ENCODE measurements at regions not wholly inside any gene's neighbourhood (a gene's known extent, or its start where the extent isn't known, plus 50 kb on each side); places are given as distances from the start of the nearest gene placed in this dataset.
"Not testable (repeated sequence)": the region's sequence is repeated elsewhere in the genome, so short reads cannot be mapped to it uniquely, and the experiment has no call there.

- H3K9me3 ChIP-seq (ENCODE audit: low read length): no peaks in the 10 kb centered on the region
- H3K4me1 ChIP-seq (ENCODE audit: insufficient read depth, low read length): no peaks in the 10 kb centered on the region
- no peak overlapping the region for H2AFZ ChIP-seq (ENCODE audit: low read depth, low read length)
- H3K4me3 ChIP-seq (ENCODE audit: low read length): no peak overlapping the region
- H3K36me3 ChIP-seq (ENCODE audit: insufficient read depth, low read length): no peaks in the 10 kb centered on the region
- H3K27me3 ChIP-seq (ENCODE audit: insufficient read depth, low read length): no peaks in the 10 kb centered on the region
Observed at GRCh38 chr2:7557376-7557775, 640.2 kb downstream of the RNF144A start.

- Histone ChIP-seq H3K9me3 (ENCODE audit: low read length) (no peaks in the 10 kb centered on the region), H2AFZ (ENCODE audit: low read depth, low read length) (no peak overlapping the region), H3K4me1 (ENCODE audit: insufficient read depth, low read length) (no peaks in the 10 kb centered on the region), H3K36me3 (ENCODE audit: insufficient read depth, low read length) (no peaks in the 10 kb centered on the region), H3K4me3 (ENCODE audit: low read length) (no peak overlapping the region), H3K27me3 (ENCODE audit: insufficient read depth, low read length) (no peaks in the 10 kb centered on the region)
Observed at GRCh38 chr2:7559791-7560190, 642.6 kb downstream of the RNF144A start.

- H3K4me1 ChIP-seq (ENCODE audit: insufficient read depth, low read length): no peaks in the 10 kb centered on the region
- no peaks in the 10 kb centered on the region for H3K36me3 ChIP-seq (ENCODE audit: insufficient read depth, low read length)
- H3K27me3 ChIP-seq (ENCODE audit: insufficient read depth, low read length): no peaks in the 10 kb centered on the region
- no peaks in the 10 kb centered on the region for H3K9me3 ChIP-seq (ENCODE audit: low read length)
- no peak overlapping the region for H3K4me3 ChIP-seq (ENCODE audit: low read length)
- no peak overlapping the region for H2AFZ ChIP-seq (ENCODE audit: low read depth, low read length)
Observed at GRCh38 chr2:7566382-7566881, 649.2 kb downstream of the RNF144A start.

- not testable (repeated sequence) for H3K4me1 ChIP-seq (ENCODE audit: insufficient read depth, low read length); H3K4me3 ChIP-seq (ENCODE audit: low read length); H3K27me3 ChIP-seq (ENCODE audit: insufficient read depth, low read length); H2AFZ ChIP-seq (ENCODE audit: low read depth, low read length); H3K9me3 ChIP-seq (ENCODE audit: low read length); H3K36me3 ChIP-seq (ENCODE audit: insufficient read depth, low read length)
Observed at GRCh38 chr2:7567116-7567515, 649.9 kb downstream of the RNF144A start.

- no peak overlapping the region for H2AFZ ChIP-seq (ENCODE audit: low read depth, low read length)
Observed at GRCh38 chr2:7567646-7568045, 650.4 kb downstream of the RNF144A start.

GRCh38 chr2:7570247-7570646 lies 653.0 kb downstream of the RNF144A start:
- peaks cover 15% of the 10 kb centered on the region for H3K4me1 ChIP-seq (ENCODE audit: insufficient read depth, low read length)
- no peak overlapping the region for H3K4me3 ChIP-seq (ENCODE audit: low read length)
- H2AFZ ChIP-seq (ENCODE audit: low read depth, low read length): no peak overlapping the region
- no peaks in the 10 kb centered on the region for H3K9me3 ChIP-seq (ENCODE audit: low read length)
- no peaks in the 10 kb centered on the region for H3K27me3 ChIP-seq (ENCODE audit: insufficient read depth, low read length)
- H3K36me3 ChIP-seq (ENCODE audit: insufficient read depth, low read length): no peaks in the 10 kb centered on the region

More at GRCh38 chr2:7567646-7568045, 650.4 kb downstream of the RNF144A start:
- Histone ChIP-seq H3K27me3 (ENCODE audit: insufficient read depth, low read length) (no peaks in the 10 kb centered on the region), H3K9me3 (ENCODE audit: low read length) (no peaks in the 10 kb centered on the region), H3K4me3 (ENCODE audit: low read length) (no peak overlapping the region), H3K4me1 (ENCODE audit: insufficient read depth, low read length) (peaks cover 5% of the 10 kb centered on the region), H3K36me3 (ENCODE audit: insufficient read depth, low read length) (no peaks in the 10 kb centered on the region)

- Histone ChIP-seq H3K4me3 (ENCODE audit: low read length) (no peak overlapping the region), H3K9me3 (ENCODE audit: low read length) (no peaks in the 10 kb centered on the region), H2AFZ (ENCODE audit: low read depth, low read length) (no peak overlapping the region), H3K27me3 (ENCODE audit: insufficient read depth, low read length) (no peaks in the 10 kb centered on the region), H3K36me3 (ENCODE audit: insufficient read depth, low read length) (no peaks in the 10 kb centered on the region), H3K4me1 (ENCODE audit: insufficient read depth, low read length) (peaks cover 15% of the 10 kb centered on the region)
Observed at GRCh38 chr2:7571701-7572100, 654.5 kb downstream of the RNF144A start.

- Histone ChIP-seq H3K9me3 (ENCODE audit: low read length) (peaks cover 2% of the 10 kb centered on the region), H3K36me3 (ENCODE audit: insufficient read depth, low read length) (no peaks in the 10 kb centered on the region), H2AFZ (ENCODE audit: low read depth, low read length) (no peak overlapping the region), H3K4me3 (ENCODE audit: low read length) (no peak overlapping the region), H3K27me3 (ENCODE audit: insufficient read depth, low read length) (no peaks in the 10 kb centered on the region), H3K4me1 (ENCODE audit: insufficient read depth, low read length) (peaks cover 15% of the 10 kb centered on the region)
Observed at GRCh38 chr2:7572450-7572849, 655.2 kb downstream of the RNF144A start.

GRCh38 chr2:7573166-7573825 lies 656.1 kb downstream of the RNF144A start:
- Histone ChIP-seq H3K4me3 (ENCODE audit: low read length) (no peak overlapping the region), H3K36me3 (ENCODE audit: insufficient read depth, low read length) (no peaks in the 10 kb centered on the region), H3K9me3 (ENCODE audit: low read length) (peaks cover 4% of the 10 kb centered on the region), H2AFZ (ENCODE audit: low read depth, low read length) (peak overlapping the region; percentile 37), H3K4me1 (ENCODE audit: insufficient read depth, low read length) (peaks cover 15% of the 10 kb centered on the region), H3K27me3 (ENCODE audit: insufficient read depth, low read length) (no peaks in the 10 kb centered on the region)

- Histone ChIP-seq H3K9me3 (ENCODE audit: low read length) (peaks cover 4% of the 10 kb centered on the region), H3K27me3 (ENCODE audit: insufficient read depth, low read length) (no peaks in the 10 kb centered on the region), H3K4me3 (ENCODE audit: low read length) (no peak overlapping the region), H3K4me1 (ENCODE audit: insufficient read depth, low read length) (peaks cover 15% of the 10 kb centered on the region), H2AFZ (ENCODE audit: low read depth, low read length) (no peak overlapping the region), H3K36me3 (ENCODE audit: insufficient read depth, low read length) (no peaks in the 10 kb centered on the region)
Observed at GRCh38 chr2:7574385-7574784, 657.2 kb downstream of the RNF144A start.

- no peak overlapping the region for H3K4me3 ChIP-seq (ENCODE audit: low read length)
- no peaks in the 10 kb centered on the region for H3K36me3 ChIP-seq (ENCODE audit: insufficient read depth, low read length)
- peaks cover 4% of the 10 kb centered on the region for H3K9me3 ChIP-seq (ENCODE audit: low read length)
- H3K27me3 ChIP-seq (ENCODE audit: insufficient read depth, low read length): peaks cover 2% of the 10 kb centered on the region
- peaks cover 9% of the 10 kb centered on the region for H3K4me1 ChIP-seq (ENCODE audit: insufficient read depth, low read length)
- H2AFZ ChIP-seq (ENCODE audit: low read depth, low read length): no peak overlapping the region
Observed at GRCh38 chr2:7577769-7578168, 660.6 kb downstream of the RNF144A start.

- Histone ChIP-seq H2AFZ (ENCODE audit: low read depth, low read length) (no peak overlapping the region), H3K4me1 (ENCODE audit: insufficient read depth, low read length) (no peaks in the 10 kb centered on the region), H3K4me3 (ENCODE audit: low read length) (no peak overlapping the region), H3K27me3 (ENCODE audit: insufficient read depth, low read length) (peaks cover 2% of the 10 kb centered on the region), H3K9me3 (ENCODE audit: low read length) (no peaks in the 10 kb centered on the region), H3K36me3 (ENCODE audit: insufficient read depth, low read length) (no peaks in the 10 kb centered on the region)
Observed at GRCh38 chr2:7584017-7584416, 666.8 kb downstream of the RNF144A start.

GRCh38 chr2:7586898-7587297 lies 669.7 kb downstream of the RNF144A start:
- H3K4me1 ChIP-seq (ENCODE audit: insufficient read depth, low read length): no peaks in the 10 kb centered on the region
- H3K36me3 ChIP-seq (ENCODE audit: insufficient read depth, low read length): no peaks in the 10 kb centered on the region
- no peaks in the 10 kb centered on the region for H3K27me3 ChIP-seq (ENCODE audit: insufficient read depth, low read length)
- H2AFZ ChIP-seq (ENCODE audit: low read depth, low read length): no peak overlapping the region
- no peaks in the 10 kb centered on the region for H3K9me3 ChIP-seq (ENCODE audit: low read length)
- H3K4me3 ChIP-seq (ENCODE audit: low read length): no peak overlapping the region

- Histone ChIP-seq H3K9me3 (ENCODE audit: low read length) (no peaks in the 10 kb centered on the region), H3K36me3 (ENCODE audit: insufficient read depth, low read length) (no peaks in the 10 kb centered on the region), H3K4me3 (ENCODE audit: low read length) (no peak overlapping the region), H2AFZ (ENCODE audit: low read depth, low read length) (no peak overlapping the region), H3K4me1 (ENCODE audit: insufficient read depth, low read length) (no peaks in the 10 kb centered on the region), H3K27me3 (ENCODE audit: insufficient read depth, low read length) (no peaks in the 10 kb centered on the region)
Observed at GRCh38 chr2:7588295-7588694, 671.1 kb downstream of the RNF144A start.

Data from neuron (in vitro differentiated cells).